ENCODE measurements at regions not wholly inside any gene's neighbourhood (a gene's known extent, or its start where the extent isn't known, plus 50 kb on each side); places are given as distances from the start of the nearest gene placed in this dataset.

DNA sequence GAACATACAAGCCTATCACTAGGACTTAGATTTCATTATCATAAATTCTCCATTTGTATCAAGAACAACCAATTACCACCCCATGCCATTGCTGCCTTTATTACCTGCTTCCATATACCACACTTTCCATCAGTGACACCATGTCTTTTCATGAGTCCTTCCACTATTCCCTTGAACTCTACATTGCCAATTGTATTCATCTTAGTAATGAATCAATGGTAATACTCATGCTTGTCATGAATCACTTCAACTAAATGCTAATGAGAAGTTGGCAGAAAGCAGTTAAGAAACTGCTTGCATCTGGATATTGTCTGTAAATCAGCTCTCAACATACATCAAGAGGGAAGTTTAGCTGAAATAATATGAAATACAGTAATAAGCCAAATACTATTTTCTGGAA is 61.2 kb upstream of the RNF217 start:
- no peak overlapping the region for H3K4me3 ChIP-seq
- intact Hi-C loops (cut with DNase I) = no loop called here
- H3K9me3 ChIP-seq (replicated peaks in 1 of 3) = peaks cover 0 to 6% (median 0%) of the 10 kb centered on the region in 3 donors
- no peaks in the 10 kb centered on the region for H3K27me3 ChIP-seq
- DNase-seq = no peak
- TF ChIP-seq POLR2A (IDR thresholded peaks at IDR 0.05) = no peak
- TF ChIP-seq, protein P1, sequence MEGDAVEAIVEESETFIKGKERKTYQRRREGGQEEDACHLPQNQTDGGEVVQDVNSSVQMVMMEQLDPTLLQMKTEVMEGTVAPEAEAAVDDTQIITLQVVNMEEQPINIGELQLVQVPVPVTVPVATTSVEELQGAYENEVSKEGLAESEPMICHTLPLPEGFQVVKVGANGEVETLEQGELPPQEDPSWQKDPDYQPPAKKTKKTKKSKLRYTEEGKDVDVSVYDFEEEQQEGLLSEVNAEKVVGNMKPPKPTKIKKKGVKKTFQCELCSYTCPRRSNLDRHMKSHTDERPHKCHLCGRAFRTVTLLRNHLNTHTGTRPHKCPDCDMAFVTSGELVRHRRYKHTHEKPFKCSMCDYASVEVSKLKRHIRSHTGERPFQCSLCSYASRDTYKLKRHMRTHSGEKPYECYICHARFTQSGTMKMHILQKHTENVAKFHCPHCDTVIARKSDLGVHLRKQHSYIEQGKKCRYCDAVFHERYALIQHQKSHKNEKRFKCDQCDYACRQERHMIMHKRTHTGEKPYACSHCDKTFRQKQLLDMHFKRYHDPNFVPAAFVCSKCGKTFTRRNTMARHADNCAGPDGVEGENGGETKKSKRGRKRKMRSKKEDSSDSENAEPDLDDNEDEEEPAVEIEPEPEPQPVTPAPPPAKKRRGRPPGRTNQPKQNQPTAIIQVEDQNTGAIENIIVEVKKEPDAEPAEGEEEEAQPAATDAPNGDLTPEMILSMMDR (IDR thresholded peaks at IDR 0.05) = no peak
- H3K36me3 ChIP-seq (replicated peaks in 1 of 2) = no peaks in the 10 kb centered on the region
- no peaks in the 10 kb centered on the region for H3K4me1 ChIP-seq (replicated peaks in 1 of 2)
- no peak overlapping the region for H3K27ac ChIP-seq

DNA sequence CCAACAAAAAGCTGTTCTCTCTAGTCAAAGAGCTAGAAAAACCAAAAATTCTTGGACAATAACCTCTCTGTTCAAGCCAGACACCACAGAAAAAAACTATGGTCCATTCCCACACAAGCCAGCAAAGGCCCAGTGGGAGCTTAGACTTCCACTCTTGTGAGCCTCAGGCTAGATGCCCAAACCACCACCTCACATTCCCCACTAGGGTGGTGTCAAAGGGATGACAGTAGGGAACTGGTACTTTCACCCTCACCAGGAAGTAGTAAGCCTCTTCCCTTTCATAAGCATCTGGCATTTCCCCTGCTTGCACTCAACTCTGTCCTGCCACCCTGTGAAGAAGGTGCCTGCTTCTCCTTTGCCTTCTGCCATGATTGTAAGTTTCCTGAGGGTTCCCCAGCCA is 58.4 kb upstream of the RNF217 start:
- TF ChIP-seq, protein P1 (IDR thresholded peaks at IDR 0.05) = no peak
- Histone ChIP-seq H3K9me3 (replicated peaks in 1 of 3) (peaks cover 0 to 6% (median 0%) of the 10 kb centered on the region in 3 donors), H3K4me3 (no peak overlapping the region), H3K4me1 (replicated peaks in 1 of 2) (no peaks in the 10 kb centered on the region), H3K27ac (no peak overlapping the region), H3K36me3 (replicated peaks in 1 of 2) (no peaks in the 10 kb centered on the region), H3K27me3 (no peaks in the 10 kb centered on the region)
- intact Hi-C loops (cut with DNase I) = no loop called here
- no peak for DNase-seq

DNA sequence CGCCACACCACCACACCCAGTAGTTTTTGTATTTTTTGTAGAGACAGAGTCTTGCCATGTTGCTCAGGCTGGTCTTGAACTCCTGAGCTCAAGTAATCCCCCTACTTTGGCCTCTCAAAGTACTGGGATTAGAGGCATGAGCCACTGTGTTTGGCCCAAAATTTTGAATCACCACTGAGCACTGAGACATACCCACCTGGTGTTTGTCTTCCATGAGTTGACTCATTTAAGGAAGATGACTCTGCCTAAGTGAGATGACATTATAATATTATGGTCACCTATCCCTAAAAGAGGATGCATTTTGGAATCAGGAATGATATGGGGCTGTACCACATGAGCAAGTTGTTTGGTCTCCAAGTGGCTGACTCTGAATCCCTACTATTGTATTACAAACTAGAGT is 54.6 kb upstream of the RNF217 start:
- H3K9me3 ChIP-seq (replicated peaks in 1 of 3) = peaks cover 0 to 13% (median 0%) of the 10 kb centered on the region in 3 donors
- 89 to 100% (median 93%) methylated on average over 1 of the region's 1 CpG for WGBS, 4 donors
- intact Hi-C loops (cut with DNase I) = no loop called here

More for the DNA sequence above, 54.6 kb upstream of the RNF217 start:
- H3K27me3 ChIP-seq = no peaks in the 10 kb centered on the region
- TF ChIP-seq, protein P1 (IDR thresholded peaks at IDR 0.05) = no peak
- no peak for TF ChIP-seq POLR2A (IDR thresholded peaks at IDR 0.05)
- DNase-seq = no peak
- H3K36me3 ChIP-seq (replicated peaks in 1 of 2) = no peaks in the 10 kb centered on the region
- H3K4me1 ChIP-seq (replicated peaks in 1 of 2) = no peaks in the 10 kb centered on the region
- H3K4me3 ChIP-seq = no peak overlapping the region
- H3K27ac ChIP-seq = no peak overlapping the region
